ENCODE measurements at regions not wholly inside any gene's neighbourhood (a gene's known extent, or its start where the extent isn't known, plus 50 kb on each side); places are given as distances from the start of the nearest gene placed in this dataset.

- Histone ChIP-seq H3K18ac (ENCODE audit: low read length) (no peak overlapping the region), H2BK15ac (ENCODE audit: low read length) (no peak overlapping the region), H4K91ac (ENCODE audit: low read depth, low read length, poor library complexity) (no peak overlapping the region), H2BK5ac (ENCODE audit: low read length) (no peak overlapping the region), H3K14ac (ENCODE audit: low read length) (no peak overlapping the region), H3K9me3 (replicated peaks in 1 of 2; ENCODE audit: control insufficient read depth in 2 of 2, insufficient read depth in 1 of 2, low read depth in 1 of 2, low read length in 2 of 2) (no peaks in the 10 kb centered on the region), H2AFZ (ENCODE audit: low read length) (no peak overlapping the region), H3K27ac (replicated peaks; ENCODE audit: low read length) (no peak overlapping the region), H2BK120ac (ENCODE audit: low read depth, low read length) (no peak overlapping the region), H3K23ac (ENCODE audit: low read depth, low read length, poor library complexity) (no peak overlapping the region), H3K4me3 (ENCODE audit: low read length in 2 of 2) (no peak overlapping the region), H3K27me3 (ENCODE audit: control insufficient read depth in 3 of 3, insufficient read depth in 3 of 3, low read depth in 1 of 3, low read length in 3 of 3) (no peaks in the 10 kb centered on the region), H2BK12ac (ENCODE audit: low read length) (no peak overlapping the region), H3K36me3 (replicated peaks in 1 of 2; ENCODE audit: control insufficient read depth in 2 of 2, insufficient read depth in 2 of 2, low read length in 2 of 2) (no peaks in the 10 kb centered on the region), H3K9ac (ENCODE audit: low read depth, low read length, poor library complexity) (no peak overlapping the region), H3K4me2 (ENCODE audit: insufficient read depth, low read length, poor library complexity, severe bottlenecking) (no peak overlapping the region), H3K79me1 (ENCODE audit: low read depth, low read length) (no peaks in the 10 kb centered on the region), H4K8ac (ENCODE audit: low read depth, low read length) (no peak overlapping the region), H3K4ac (ENCODE audit: low read length) (no peak overlapping the region), H2AK5ac (ENCODE audit: low read depth, low read length) (no peak overlapping the region), H3K4me1 (ENCODE audit: control insufficient read depth in 2 of 2, insufficient read depth in 1 of 2, low read depth in 1 of 2, low read length in 2 of 2) (peaks cover 0 to 2% of the 10 kb centered on the region in 2 donors)
- no peak for DNase-seq (ENCODE audit: low spot score)
- no CpG with 5 or more reads among the region's 1 CpG for WGBS, 2 donors (ENCODE audit: extremely low coverage in 2 of 2, insufficient read length in 2 of 2, insufficient replicate concordance in 1 of 2)
Observed at GRCh38 chr17:52235516-52235915, 77.0 kb upstream of the CA10 start.

DNA sequence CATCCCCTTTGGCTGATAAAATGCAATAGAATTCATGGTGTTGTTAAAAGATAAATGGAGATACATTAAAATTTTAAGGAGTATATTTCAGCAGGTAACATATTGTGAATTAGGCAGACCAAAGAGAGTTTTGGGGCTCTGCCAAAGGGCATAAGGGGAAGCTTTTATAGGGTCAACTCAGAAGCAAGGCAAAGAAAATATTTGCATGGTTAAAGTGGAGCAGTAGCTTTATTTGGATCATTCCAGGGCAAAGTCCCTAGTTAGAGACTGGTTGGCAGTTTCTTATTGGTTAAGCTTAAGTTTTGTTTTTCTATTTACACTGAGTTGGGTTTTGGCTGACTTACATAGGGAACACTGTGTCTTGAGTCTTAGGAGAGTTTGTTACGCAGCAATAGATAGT is 75.1 kb upstream of the CA10 start:
- Histone ChIP-seq H3K79me1 (ENCODE audit: low read depth, low read length) (no peaks in the 10 kb centered on the region), H4K8ac (ENCODE audit: low read depth, low read length) (no peak overlapping the region), H3K27me3 (ENCODE audit: control insufficient read depth in 3 of 3, insufficient read depth in 3 of 3, low read depth in 1 of 3, low read length in 3 of 3) (no peaks in the 10 kb centered on the region), H2AFZ (ENCODE audit: low read length) (no peak overlapping the region), H3K9me3 (replicated peaks in 1 of 2; ENCODE audit: control insufficient read depth in 2 of 2, insufficient read depth in 1 of 2, low read depth in 1 of 2, low read length in 2 of 2) (no peaks in the 10 kb centered on the region), H3K9ac (ENCODE audit: low read depth, low read length, poor library complexity) (no peak overlapping the region), H3K4me1 (ENCODE audit: control insufficient read depth in 2 of 2, insufficient read depth in 1 of 2, low read depth in 1 of 2, low read length in 2 of 2) (peaks cover 0 to 2% of the 10 kb centered on the region in 2 donors), H2BK12ac (ENCODE audit: low read length) (no peak overlapping the region), H2BK15ac (ENCODE audit: low read length) (no peak overlapping the region), H4K91ac (ENCODE audit: low read depth, low read length, poor library complexity) (no peak overlapping the region), H2AK5ac (ENCODE audit: low read depth, low read length) (no peak overlapping the region), H3K4ac (ENCODE audit: low read length) (no peak overlapping the region), H2BK5ac (ENCODE audit: low read length) (no peak overlapping the region), H3K27ac (replicated peaks; ENCODE audit: low read length) (no peak overlapping the region), H3K36me3 (replicated peaks in 1 of 2; ENCODE audit: control insufficient read depth in 2 of 2, insufficient read depth in 2 of 2, low read length in 2 of 2) (no peaks in the 10 kb centered on the region), H3K23ac (ENCODE audit: low read depth, low read length, poor library complexity) (no peak overlapping the region), H2BK120ac (ENCODE audit: low read depth, low read length) (no peak overlapping the region), H3K4me2 (ENCODE audit: insufficient read depth, low read length, poor library complexity, severe bottlenecking) (no peak overlapping the region), H3K14ac (ENCODE audit: low read length) (no peak overlapping the region), H3K18ac (ENCODE audit: low read length) (no peak overlapping the region), H3K4me3 (ENCODE audit: low read length in 2 of 2) (no peak overlapping the region)
- no CpG with 5 or more reads among the region's 1 CpG for WGBS, 2 donors (ENCODE audit: extremely low coverage in 2 of 2, insufficient read length in 2 of 2, insufficient replicate concordance in 1 of 2)
- DNase-seq (ENCODE audit: low spot score): no peak

GRCh38 chr17:52233176-52233575 is 74.7 kb upstream of the CA10 start:
- Histone ChIP-seq H3K18ac (ENCODE audit: low read length) (no peak overlapping the region), H2BK120ac (ENCODE audit: low read depth, low read length) (no peak overlapping the region), H3K36me3 (replicated peaks in 1 of 2; ENCODE audit: control insufficient read depth in 2 of 2, insufficient read depth in 2 of 2, low read length in 2 of 2) (no peaks in the 10 kb centered on the region), H2AFZ (ENCODE audit: low read length) (no peak overlapping the region), H3K14ac (ENCODE audit: low read length) (no peak overlapping the region), H3K9ac (ENCODE audit: low read depth, low read length, poor library complexity) (no peak overlapping the region), H3K79me1 (ENCODE audit: low read depth, low read length) (no peaks in the 10 kb centered on the region), H3K27me3 (ENCODE audit: control insufficient read depth in 3 of 3, insufficient read depth in 3 of 3, low read depth in 1 of 3, low read length in 3 of 3) (no peaks in the 10 kb centered on the region), H3K27ac (replicated peaks; ENCODE audit: low read length) (no peak overlapping the region), H2BK15ac (ENCODE audit: low read length) (no peak overlapping the region), H3K4me2 (ENCODE audit: insufficient read depth, low read length, poor library complexity, severe bottlenecking) (no peak overlapping the region), H2AK5ac (ENCODE audit: low read depth, low read length) (no peak overlapping the region), H3K4me1 (ENCODE audit: control insufficient read depth in 2 of 2, insufficient read depth in 1 of 2, low read depth in 1 of 2, low read length in 2 of 2) (peaks cover 0 to 2% of the 10 kb centered on the region in 2 donors), H4K91ac (ENCODE audit: low read depth, low read length, poor library complexity) (no peak overlapping the region), H3K9me3 (replicated peaks in 1 of 2; ENCODE audit: control insufficient read depth in 2 of 2, insufficient read depth in 1 of 2, low read depth in 1 of 2, low read length in 2 of 2) (no peaks in the 10 kb centered on the region), H2BK12ac (ENCODE audit: low read length) (no peak overlapping the region), H4K8ac (ENCODE audit: low read depth, low read length) (no peak overlapping the region), H2BK5ac (ENCODE audit: low read length) (no peak overlapping the region), H3K4ac (ENCODE audit: low read length) (no peak overlapping the region), H3K23ac (ENCODE audit: low read depth, low read length, poor library complexity) (no peak overlapping the region), H3K4me3 (ENCODE audit: low read length in 2 of 2) (no peak overlapping the region)
- DNase-seq (ENCODE audit: low spot score): no peak

GRCh38 chr17:52228823-52229222 is 70.3 kb upstream of the CA10 start:
- no peak overlapping the region for H2BK12ac ChIP-seq (ENCODE audit: low read length)
- no peak overlapping the region for H3K18ac ChIP-seq (ENCODE audit: low read length)
- no peaks in the 10 kb centered on the region for H3K36me3 ChIP-seq (replicated peaks in 1 of 2; ENCODE audit: control insufficient read depth in 2 of 2, insufficient read depth in 2 of 2, low read length in 2 of 2)
- no peaks in the 10 kb centered on the region for H3K27me3 ChIP-seq (ENCODE audit: control insufficient read depth in 3 of 3, insufficient read depth in 3 of 3, low read depth in 1 of 3, low read length in 3 of 3)
- H3K79me1 ChIP-seq (ENCODE audit: low read depth, low read length): no peaks in the 10 kb centered on the region
- no CpG with 5 or more reads among the region's 3 CpGs for WGBS, 2 donors (ENCODE audit: extremely low coverage in 2 of 2, insufficient read length in 2 of 2, insufficient replicate concordance in 1 of 2)
- H3K23ac ChIP-seq (ENCODE audit: low read depth, low read length, poor library complexity): no peak overlapping the region
- no peak overlapping the region for H3K14ac ChIP-seq (ENCODE audit: low read length)
- H2AFZ ChIP-seq (ENCODE audit: low read length): no peak overlapping the region
- H3K4me3 ChIP-seq (ENCODE audit: low read length in 2 of 2): no peak overlapping the region
- no peak for DNase-seq (ENCODE audit: low spot score)
- H2BK5ac ChIP-seq (ENCODE audit: low read length): no peak overlapping the region
- H4K8ac ChIP-seq (ENCODE audit: low read depth, low read length): no peak overlapping the region
- H3K27ac ChIP-seq (replicated peaks; ENCODE audit: low read length): no peak overlapping the region
- peaks cover 0 to 4% of the 10 kb centered on the region in 2 donors for H3K4me1 ChIP-seq (ENCODE audit: control insufficient read depth in 2 of 2, insufficient read depth in 1 of 2, low read depth in 1 of 2, low read length in 2 of 2)
- H2BK15ac ChIP-seq (ENCODE audit: low read length): no peak overlapping the region
- no peaks in the 10 kb centered on the region for H3K9me3 ChIP-seq (replicated peaks in 1 of 2; ENCODE audit: control insufficient read depth in 2 of 2, insufficient read depth in 1 of 2, low read depth in 1 of 2, low read length in 2 of 2)
- H3K4me2 ChIP-seq (ENCODE audit: insufficient read depth, low read length, poor library complexity, severe bottlenecking): no peak overlapping the region
- H2BK120ac ChIP-seq (ENCODE audit: low read depth, low read length): no peak overlapping the region
- no peak overlapping the region for H2AK5ac ChIP-seq (ENCODE audit: low read depth, low read length)
- H3K9ac ChIP-seq (ENCODE audit: low read depth, low read length, poor library complexity): no peak overlapping the region
- H3K4ac ChIP-seq (ENCODE audit: low read length): no peak overlapping the region
- H4K91ac ChIP-seq (ENCODE audit: low read depth, low read length, poor library complexity): no peak overlapping the region
